ENCODE measurements at regions not wholly inside any gene's neighbourhood (a gene's known extent, or its start where the extent isn't known, plus 50 kb on each side); places are given as distances from the start of the nearest gene placed in this dataset.

- intact Hi-C loops (cut with micrococcal nuclease): no loop called here
Measured at GRCh38 chr6:147136057-147136456, 68.2 kb upstream of the STXBP5 start.

GRCh38 chr6:147137986-147138385 is 66.2 kb upstream of the STXBP5 start:
- Histone ChIP-seq H3K4me3 (ENCODE audit: low read length) (no peak overlapping the region), H3K79me2 (ENCODE audit: low read length) (no peaks in the 10 kb centered on the region), H3K27me3 (ENCODE audit: low read length) (no peaks in the 10 kb centered on the region), H3K36me3 (ENCODE audit: low read depth, low read length) (no peaks in the 10 kb centered on the region), H3K27ac (ENCODE audit: low read length) (no peak overlapping the region), H3F3A (ENCODE audit: low read length, unreplicated experiment) (peaks cover 5% of the 10 kb centered on the region), H3K4me1 (ENCODE audit: insufficient read depth, low read length) (peaks cover 50% of the 10 kb centered on the region), H3K4me2 (ENCODE audit: low read length) (no peak overlapping the region), H4K20me1 (ENCODE audit: low read length) (no peaks in the 10 kb centered on the region), H3K9me2 (replicated peaks; ENCODE audit: low read length) (no peaks in the 10 kb centered on the region), H3K9ac (ENCODE audit: low read length) (no peak overlapping the region), H2AFZ (ENCODE audit: low read length) (no peak overlapping the region), H3K9me3 (ENCODE audit: low read length) (no peaks in the 10 kb centered on the region)
- no peak for ATAC-seq
- ChIA-PET POLR2A (ENCODE audit: unreplicated experiment) (no interaction called here), CTCF (no interaction called here)
- intact Hi-C loops (cut with micrococcal nuclease): no loop called here
- TF ChIP-seq EZH2phosphoT487 (IDR thresholded peaks at IDR 0.05; ENCODE audit: borderline replicate concordance, low read length): no peak
- TF ChIP-seq CTCF (conservative IDR thresholded peaks at IDR 0.05; ENCODE audit: low read depth, low read length): no peak
- no peak for TF ChIP-seq EZH2 (IDR thresholded peaks at IDR 0.05; ENCODE audit: low read length, unreplicated experiment)
- BruUV-seq (replicated peaks): no TSS peak
- no peak for DNase-seq

More at GRCh38 chr6:147136057-147136456, 68.2 kb upstream of the STXBP5 start:
- CTCF ChIA-PET: no interaction called here
- Histone ChIP-seq H3K9me2 (replicated peaks; ENCODE audit: low read length) (no peaks in the 10 kb centered on the region), H3K27ac (ENCODE audit: low read length) (peak overlapping the region; percentile 82), H3K9me3 (ENCODE audit: low read length) (no peaks in the 10 kb centered on the region), H3K9ac (ENCODE audit: low read length) (0 out of 2 replicates have a peak overlapping the region, but pooled peaks have one; percentile 1), H3K79me2 (ENCODE audit: low read length) (no peaks in the 10 kb centered on the region), H2AFZ (ENCODE audit: low read length) (no peak overlapping the region), H4K20me1 (ENCODE audit: low read length) (no peaks in the 10 kb centered on the region), H3K4me2 (ENCODE audit: low read length) (peak overlapping the region; percentile 12), H3K4me1 (ENCODE audit: insufficient read depth, low read length) (peaks cover 41% of the 10 kb centered on the region), H3K27me3 (ENCODE audit: low read length) (no peaks in the 10 kb centered on the region), H3F3A (ENCODE audit: low read length, unreplicated experiment) (no peaks in the 10 kb centered on the region), H3K36me3 (ENCODE audit: low read depth, low read length) (no peaks in the 10 kb centered on the region), H3K4me3 (ENCODE audit: low read length) (no peak overlapping the region)
- BruUV-seq (replicated peaks): no TSS peak
- ATAC-seq: no peak
- TF ChIP-seq EZH2phosphoT487 (IDR thresholded peaks at IDR 0.05; ENCODE audit: borderline replicate concordance, low read length): no peak
- TF ChIP-seq EZH2 (IDR thresholded peaks at IDR 0.05; ENCODE audit: low read length, unreplicated experiment): no peak
- no peak for TF ChIP-seq CTCF (conservative IDR thresholded peaks at IDR 0.05; ENCODE audit: low read depth, low read length)
- POLR2A ChIA-PET (ENCODE audit: unreplicated experiment): no interaction called here
- no peak for DNase-seq

- Histone ChIP-seq H3K79me2 (ENCODE audit: low read length) (no peaks in the 10 kb centered on the region), H3K9me3 (ENCODE audit: low read length) (no peaks in the 10 kb centered on the region), H3K27ac (ENCODE audit: low read length) (no peak overlapping the region), H3K27me3 (ENCODE audit: low read length) (no peaks in the 10 kb centered on the region), H4K20me1 (ENCODE audit: low read length) (no peaks in the 10 kb centered on the region), H3K4me3 (ENCODE audit: low read length) (no peak overlapping the region), H3K9ac (ENCODE audit: low read length) (no peak overlapping the region), H3K4me1 (ENCODE audit: insufficient read depth, low read length) (peaks cover 43% of the 10 kb centered on the region), H2AFZ (ENCODE audit: low read length) (no peak overlapping the region), H3F3A (ENCODE audit: low read length, unreplicated experiment) (peaks cover 5% of the 10 kb centered on the region), H3K9me2 (replicated peaks; ENCODE audit: low read length) (no peaks in the 10 kb centered on the region), H3K4me2 (ENCODE audit: low read length) (no peak overlapping the region), H3K36me3 (ENCODE audit: low read depth, low read length) (no peaks in the 10 kb centered on the region)
- ChIA-PET POLR2A (ENCODE audit: unreplicated experiment) (no interaction called here), CTCF (no interaction called here)
- intact Hi-C loops (cut with micrococcal nuclease): no loop called here
- DNase-seq (no peak), ATAC-seq (no peak)
- no peak for TF ChIP-seq EZH2phosphoT487 (IDR thresholded peaks at IDR 0.05; ENCODE audit: borderline replicate concordance, low read length)
- TF ChIP-seq CTCF (conservative IDR thresholded peaks at IDR 0.05; ENCODE audit: low read depth, low read length): no peak
- no peak for TF ChIP-seq EZH2 (IDR thresholded peaks at IDR 0.05; ENCODE audit: low read length, unreplicated experiment)
- BruUV-seq (replicated peaks): no TSS peak
Measured at GRCh38 chr6:147138835-147139234, 65.4 kb upstream of the STXBP5 start.

All from PC-3 (cell line).